GM19043 (cell line): ENCODE measurements at regions not wholly inside any gene's neighbourhood (a gene's known extent, or its start where the extent isn't known, plus 50 kb on each side); places are given as distances from the start of the nearest gene placed in this dataset.

Experiments used
- ATAC-seq: cut with Tn5 transposase; IDR thresholded peaks from one replicate; pipeline ENCODE4 v1.9.1; 2021; ENCODE audit warnings: low read depth; ENCODE audit not compliant: unreplicated experiment

GRCh38 chr5:105593011-105593760 lies 2030.6 kb upstream of the NUDT12 start:
- no peak for ATAC-seq

- no peak for ATAC-seq
Measured at GRCh38 chr5:105587963-105588662, 2025.5 kb upstream of the NUDT12 start.

- ATAC-seq = no peak
Measured at GRCh38 chr5:105581988-105582690, 2019.5 kb upstream of the NUDT12 start.

GRCh38 chr5:105573575-105573974 lies 2011.0 kb upstream of the NUDT12 start:
- ATAC-seq = no peak

- no peak for ATAC-seq
Measured at GRCh38 chr5:105565531-105565930, 2002.9 kb upstream of the NUDT12 start.

GRCh38 chr5:105563842-105564241 lies 2001.3 kb upstream of the NUDT12 start:
- ATAC-seq = no peak

GRCh38 chr5:105554568-105555169 lies 1992.1 kb upstream of the NUDT12 start:
- ATAC-seq = no peak

GRCh38 chr5:105544300-105544699 lies 1981.7 kb upstream of the NUDT12 start:
- ATAC-seq = no peak

GRCh38 chr5:105536675-105537074 lies 1974.1 kb upstream of the NUDT12 start:
- ATAC-seq = no peak

GRCh38 chr5:105530716-105531261 lies 1968.2 kb upstream of the NUDT12 start:
- ATAC-seq = no peak

- no peak for ATAC-seq
Measured at GRCh38 chr5:105529851-105530250, 1967.3 kb upstream of the NUDT12 start.

GRCh38 chr5:105508519-105508918 lies 1945.9 kb upstream of the NUDT12 start:
- no peak for ATAC-seq

- no peak for ATAC-seq
Measured at GRCh38 chr5:105506692-105507277, 1944.2 kb upstream of the NUDT12 start.

GRCh38 chr5:105503950-105504349 lies 1941.4 kb upstream of the NUDT12 start:
- no peak for ATAC-seq

- no peak for ATAC-seq
Measured at GRCh38 chr5:105501315-105501714, 1938.7 kb upstream of the NUDT12 start.

- ATAC-seq = no peak
Measured at GRCh38 chr5:105475401-105475800, 1912.8 kb upstream of the NUDT12 start.

GRCh38 chr5:105462377-105462776 lies 1899.8 kb upstream of the NUDT12 start:
- ATAC-seq = no peak

- ATAC-seq = no peak
Measured at GRCh38 chr5:105460721-105461120, 1898.1 kb upstream of the NUDT12 start.

- no peak for ATAC-seq
Measured at GRCh38 chr5:105453216-105453807, 1890.7 kb upstream of the NUDT12 start.

- ATAC-seq = no peak
Measured at GRCh38 chr5:105448271-105448670, 1885.7 kb upstream of the NUDT12 start.
